Neuronal stem cell (in vitro differentiated cells): ENCODE measurements at regions not wholly inside any gene's neighbourhood (a gene's known extent, or its start where the extent isn't known, plus 50 kb on each side); places are given as distances from the start of the nearest gene placed in this dataset.

Experiments
- DNase-seq: peaks from one replicate; pipeline ENCODE4 v3.0.0-alpha.2; 2013; ENCODE audit warnings: low spot score
- H2AFZ ChIP-seq: one replicate; pipeline ENCODE4 v1.6.1; 2013; ENCODE audit warnings: mild to moderate bottlenecking, low read length, inconsistent platforms
- H2AK5ac ChIP-seq: 2 replicates; pipeline ENCODE4 v1.6.1; 2013; ENCODE audit warnings: low read depth, mild to moderate bottlenecking, inconsistent platforms, low read length, moderate library complexity, mixed read lengths
- H2BK120ac ChIP-seq: 2 replicates; pipeline ENCODE4 v1.6.1; 2013; ENCODE audit warnings: low read depth, mild to moderate bottlenecking, inconsistent platforms, low read length, moderate library complexity, mixed read lengths
- H2BK12ac ChIP-seq: one replicate; pipeline ENCODE4 v1.6.1; 2013; ENCODE audit warnings: low read length, inconsistent platforms
- H2BK15ac ChIP-seq: 2 replicates; pipeline ENCODE4 v1.6.1; 2013; ENCODE audit warnings: mild to moderate bottlenecking, low read length, inconsistent platforms, mixed read lengths
- H2BK5ac ChIP-seq: one replicate; pipeline ENCODE4 v1.6.1; 2013; ENCODE audit warnings: inconsistent platforms, mild to moderate bottlenecking, low read length, moderate library complexity
- H3K14ac ChIP-seq: one replicate; pipeline ENCODE4 v1.6.1; 2013; ENCODE audit warnings: low read length, inconsistent platforms
- H3K18ac ChIP-seq: 2 replicates; pipeline ENCODE4 v1.6.1; 2013; ENCODE audit warnings: low read length, inconsistent platforms
- H3K23ac ChIP-seq: 2 replicates; pipeline ENCODE4 v1.6.1; 2013; ENCODE audit warnings: low read depth, mild to moderate bottlenecking, mixed read lengths, low read length, inconsistent platforms; ENCODE audit not compliant: poor library complexity
- H3K27ac ChIP-seq: replicated peaks from 3 replicates; pipeline ENCODE4 v1.5.1; 2013; ENCODE audit warnings: low read length, inconsistent platforms
- H3K27me3 ChIP-seq, 3 experiments: 2 replicates each; pipeline ENCODE4 v1.6.1; 2013; ENCODE audit warnings: low read length in 3 of 3, mild to moderate bottlenecking in 2 of 3, inconsistent platforms in 1 of 3, low read depth in 1 of 3, mixed read lengths in 1 of 3, moderate library complexity in 1 of 3; ENCODE audit not compliant: control insufficient read depth in 3 of 3, insufficient read depth in 3 of 3
- H3K36me3 ChIP-seq, 2 donors: replicated peaks in 1 of 2; 2 replicates each; pipeline ENCODE4 v1.6.1; 2013; ENCODE audit warnings: low read length in 2 of 2; ENCODE audit not compliant: control insufficient read depth in 2 of 2, insufficient read depth in 2 of 2
- H3K4ac ChIP-seq: 2 replicates; pipeline ENCODE4 v1.6.1; 2013; ENCODE audit warnings: inconsistent platforms, mild to moderate bottlenecking, low read length, moderate library complexity
- H3K4me1 ChIP-seq, 2 donors: 1 replicate in 1 of 2; 2 replicates in 1 of 2; pipeline ENCODE4 v1.6.1; 2013; ENCODE audit warnings: low read length in 2 of 2, low read depth in 1 of 2; ENCODE audit not compliant: control insufficient read depth in 2 of 2, insufficient read depth in 1 of 2
- H3K4me2 ChIP-seq: one replicate; pipeline ENCODE4 v1.6.1; 2013; ENCODE audit warnings: mild to moderate bottlenecking, low read length, inconsistent platforms; ENCODE audit not compliant: insufficient read depth, poor library complexity, severe bottlenecking
- H3K4me3 ChIP-seq, 2 donors: 2 replicates each; pipeline ENCODE4 v1.5.1; 2013; ENCODE audit warnings: low read length in 2 of 2, mild to moderate bottlenecking in 2 of 2, inconsistent platforms in 1 of 2, moderate library complexity in 1 of 2
- H3K79me1 ChIP-seq: one replicate; pipeline ENCODE4 v1.6.1; 2013; ENCODE audit warnings: low read depth, mild to moderate bottlenecking, inconsistent platforms, low read length, moderate library complexity
- H3K9ac ChIP-seq: one replicate; pipeline ENCODE4 v1.6.1; 2013; ENCODE audit warnings: mild to moderate bottlenecking, low read depth, low read length, inconsistent platforms; ENCODE audit not compliant: poor library complexity
- H3K9me3 ChIP-seq, 2 donors: replicated peaks in 1 of 2; 2 replicates each; pipeline versions ENCODE3 to v1.6.1; 2013; ENCODE audit warnings: low read length in 2 of 2, mild to moderate bottlenecking in 2 of 2, inconsistent platforms in 1 of 2, low read depth in 1 of 2, mixed read lengths in 1 of 2, moderate library complexity in 1 of 2; ENCODE audit not compliant: control insufficient read depth in 2 of 2, insufficient read depth in 1 of 2
- H4K8ac ChIP-seq: one replicate; pipeline ENCODE4 v1.6.1; 2013; ENCODE audit warnings: low read depth, mild to moderate bottlenecking, inconsistent platforms, low read length, moderate library complexity
- H4K91ac ChIP-seq: one replicate; pipeline ENCODE4 v1.6.1; 2013; ENCODE audit warnings: low read length, low read depth, mild to moderate bottlenecking, inconsistent platforms; ENCODE audit not compliant: poor library complexity
- WGBS, 2 donors: extraction: QIAGEN DNeasy Blood & Tissue Kit; methylation state at CpG; one replicate each; pipeline ENCODE4 v1.1.7; 2013; ENCODE audit warnings: missing lambda C conversion rate in 2 of 2, mixed read lengths in 1 of 2; ENCODE audit not compliant: insufficient read length in 2 of 2, insufficient replicate concordance in 1 of 2; ENCODE audit errors: extremely low coverage in 2 of 2; 5-methylcytosine and 5-hydroxymethylcytosine counted together

- H2BK15ac ChIP-seq: no peak overlapping the region
- H4K91ac ChIP-seq: no peak overlapping the region
- no peak overlapping the region for H4K8ac ChIP-seq
- H2AK5ac ChIP-seq: no peak overlapping the region
- no peak overlapping the region for H3K14ac ChIP-seq
- no peaks in the 10 kb centered on the region for H3K4me1 ChIP-seq
- DNase-seq: no peak
- H3K9me3 ChIP-seq: no peaks in the 10 kb centered on the region
- WGBS, 2 donors: no CpG with 5 or more reads among the region's 4 CpGs
- peaks cover 0 to 2% (median 0%) of the 10 kb centered on the region in 3 experiments for H3K27me3 ChIP-seq
- H2AFZ ChIP-seq: no peak overlapping the region
- H2BK120ac ChIP-seq: no peak overlapping the region
- H2BK5ac ChIP-seq: no peak overlapping the region
- no peak overlapping the region for H3K4me3 ChIP-seq
- H3K4ac ChIP-seq: no peak overlapping the region
- no peak overlapping the region for H3K4me2 ChIP-seq
- H3K27ac ChIP-seq: no peak overlapping the region
- no peaks in the 10 kb centered on the region for H3K36me3 ChIP-seq
- no peak overlapping the region for H3K23ac ChIP-seq
- H3K9ac ChIP-seq: no peak overlapping the region
- H3K18ac ChIP-seq: no peak overlapping the region
- H2BK12ac ChIP-seq: no peak overlapping the region
- H3K79me1 ChIP-seq: no peaks in the 10 kb centered on the region
Measured at GRCh38 chr1:244758708-244759107, 76.8 kb upstream of the COX20 start.

- Histone ChIP-seq H2AK5ac (no peak overlapping the region), H2BK15ac (no peak overlapping the region), H3K27me3 (peaks cover 0 to 2% (median 0%) of the 10 kb centered on the region in 3 experiments), H4K91ac (no peak overlapping the region), H3K4me2 (no peak overlapping the region), H3K79me1 (no peaks in the 10 kb centered on the region), H2BK5ac (no peak overlapping the region), H4K8ac (no peak overlapping the region), H3K4me1 (no peaks in the 10 kb centered on the region), H3K27ac (no peak overlapping the region), H3K9ac (no peak overlapping the region), H3K23ac (no peak overlapping the region), H3K4ac (no peak overlapping the region), H2BK120ac (no peak overlapping the region), H3K36me3 (no peaks in the 10 kb centered on the region), H3K4me3 (no peak overlapping the region), H3K14ac (no peak overlapping the region), H3K18ac (no peak overlapping the region), H2AFZ (no peak overlapping the region), H2BK12ac (no peak overlapping the region), H3K9me3 (no peaks in the 10 kb centered on the region)
- WGBS, 2 donors: no CpG with 5 or more reads among the region's 8 CpGs
- no peak for DNase-seq
Measured at GRCh38 chr1:244759158-244759557, 76.3 kb upstream of the COX20 start.

GRCh38 chr1:244760471-244760870, 75.0 kb upstream of the COX20 start:
- H2AFZ ChIP-seq: peak overlapping the region; percentile 56
- H2BK12ac ChIP-seq: no peak overlapping the region
- WGBS, 2 donors: no CpG with 5 or more reads among the region's 8 CpGs
- H2BK5ac ChIP-seq: no peak overlapping the region
- H3K9me3 ChIP-seq: no peaks in the 10 kb centered on the region
- no peak overlapping the region for H3K4ac ChIP-seq
- H4K8ac ChIP-seq: no peak overlapping the region
- H2BK15ac ChIP-seq: no peak overlapping the region
- no peak overlapping the region for H3K14ac ChIP-seq
- no peak overlapping the region for H3K4me3 ChIP-seq
- no peak overlapping the region for H3K9ac ChIP-seq
- H2BK120ac ChIP-seq: no peak overlapping the region
- H3K23ac ChIP-seq: peak overlapping the region; percentile 65
- H3K4me1 ChIP-seq: no peaks in the 10 kb centered on the region
- H2AK5ac ChIP-seq: peak overlapping the region; percentile 74
- H3K27me3 ChIP-seq: peaks cover 0 to 2% (median 0%) of the 10 kb centered on the region in 3 experiments
- no peak overlapping the region for H3K4me2 ChIP-seq
- H3K79me1 ChIP-seq: no peaks in the 10 kb centered on the region
- H3K36me3 ChIP-seq: no peaks in the 10 kb centered on the region
- no peak overlapping the region for H3K27ac ChIP-seq
- DNase-seq: no peak
- H4K91ac ChIP-seq: no peak overlapping the region
- H3K18ac ChIP-seq: peak overlapping the region; percentile 65

- Histone ChIP-seq H2BK5ac (no peak overlapping the region), H3K4me1 (no peaks in the 10 kb centered on the region), H4K8ac (no peak overlapping the region), H4K91ac (no peak overlapping the region), H3K9me3 (no peaks in the 10 kb centered on the region), H3K4me2 (no peak overlapping the region), H3K27ac (no peak overlapping the region), H3K4me3 (no peak overlapping the region), H2AK5ac (no peak overlapping the region), H2AFZ (no peak overlapping the region), H2BK12ac (no peak overlapping the region), H3K14ac (no peak overlapping the region), H3K9ac (no peak overlapping the region), H2BK15ac (no peak overlapping the region), H3K18ac (no peak overlapping the region), H3K79me1 (no peaks in the 10 kb centered on the region), H3K4ac (no peak overlapping the region), H3K27me3 (peaks cover 0 to 2% (median 0%) of the 10 kb centered on the region in 3 experiments), H3K23ac (no peak overlapping the region), H3K36me3 (no peaks in the 10 kb centered on the region), H2BK120ac (no peak overlapping the region)
- DNase-seq: no peak
- WGBS, 2 donors: no CpG with 5 or more reads among the region's 18 CpGs
Measured at GRCh38 chr1:244761279-244761678, 74.2 kb upstream of the COX20 start.
